HUES64 (cell line): ENCODE measurements at regions not wholly inside any gene's neighbourhood (a gene's known extent, or its start where the extent isn't known, plus 50 kb on each side); places are given as distances from the start of the nearest gene placed in this dataset.
"Not testable (repeated sequence)": the region's sequence is repeated elsewhere in the genome, so short reads cannot be mapped to it uniquely, and the experiment has no call there.

ENCODE experiments used
- H3K27ac ChIP-seq: 2 replicates; pipeline ENCODE4 v1.7.0; 2013; ENCODE audit warnings: low read depth, low read length, inconsistent platforms
- H3K27me3 ChIP-seq: 2 replicates; pipeline ENCODE4 v1.6.1; 2013; ENCODE audit warnings: mild to moderate bottlenecking, low read length; ENCODE audit not compliant: insufficient read depth
- H3K36me3 ChIP-seq: 2 replicates; pipeline ENCODE4 v1.6.1; 2013; ENCODE audit warnings: mild to moderate bottlenecking, low read length; ENCODE audit not compliant: insufficient read depth
- H3K4me1 ChIP-seq: 2 replicates; pipeline ENCODE4 v1.6.1; 2013; ENCODE audit warnings: mild to moderate bottlenecking, low read length, moderate library complexity; ENCODE audit not compliant: insufficient read depth
- H3K4me3 ChIP-seq: 2 replicates; pipeline ENCODE4 v1.5.1; 2013; ENCODE audit warnings: mild to moderate bottlenecking, low read length, moderate library complexity
- H3K9ac ChIP-seq: 2 replicates; pipeline ENCODE4 v1.6.1; 2013; ENCODE audit warnings: mild to moderate bottlenecking, low read depth, low read length
- H3K9me3 ChIP-seq: 2 replicates; pipeline ENCODE4 v1.6.1; 2013; ENCODE audit warnings: low read depth, low read length; ENCODE audit not compliant: insufficient read depth
- WGBS: fragments of 150-250, 120-280 bp; methylation state at CpG from one replicate; pipeline ENCODE4 v1.1.7; 2013; ENCODE audit warnings: missing lambda C conversion rate; 5-methylcytosine and 5-hydroxymethylcytosine counted together

DNA sequence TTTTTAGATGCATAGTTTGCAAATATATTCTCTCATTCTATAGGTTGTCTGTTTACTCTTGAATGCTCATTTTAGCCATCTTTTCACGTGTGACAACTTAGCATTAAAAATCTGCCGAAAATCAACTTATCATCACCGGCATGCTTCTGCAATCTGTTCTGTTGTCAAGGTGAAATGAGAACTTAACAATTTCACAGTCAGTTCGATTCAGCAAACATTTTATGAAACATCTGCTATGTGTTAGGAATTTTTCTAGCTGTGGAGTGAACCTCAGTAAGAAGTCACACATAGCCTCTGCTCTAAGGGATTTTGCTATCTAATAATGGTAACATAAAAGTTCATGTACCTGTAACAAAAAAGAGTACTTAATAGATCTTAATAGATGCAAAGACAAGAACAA lies 256.1 kb downstream of the ZWINT start:
- H3K4me1 ChIP-seq = no peaks in the 10 kb centered on the region
- H3K36me3 ChIP-seq = no peaks in the 10 kb centered on the region
- 94% methylated on average over 4 of the region's 4 CpGs for WGBS

DNA sequence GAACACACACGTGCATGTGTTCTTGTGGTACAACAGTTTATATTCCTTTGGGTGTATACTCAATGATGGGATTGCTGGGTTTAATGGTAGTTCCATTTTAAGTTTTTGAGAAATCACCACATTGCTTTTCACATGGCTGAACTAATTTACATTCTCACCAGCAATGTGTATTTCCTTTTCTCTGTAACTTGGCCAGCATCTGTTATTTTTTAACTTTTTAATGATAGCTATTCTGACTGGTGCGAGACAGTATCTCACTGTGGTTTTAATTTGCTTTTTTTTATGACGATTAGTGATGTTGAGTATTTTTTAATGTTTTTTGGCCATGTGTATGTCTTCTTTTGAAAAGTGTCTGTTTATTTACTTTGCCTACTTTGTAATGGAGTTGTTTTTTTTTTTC lies 256.6 kb downstream of the ZWINT start:
- H3K4me1 ChIP-seq = no peaks in the 10 kb centered on the region
- WGBS = 93% methylated on average over 3 of the region's 3 CpGs
- no peaks in the 10 kb centered on the region for H3K27me3 ChIP-seq

More for the DNA sequence above, 256.1 kb downstream of the ZWINT start:
- Histone ChIP-seq H3K9ac (no peak overlapping the region), H3K27ac (no peak overlapping the region), H3K9me3 (no peaks in the 10 kb centered on the region), H3K27me3 (no peaks in the 10 kb centered on the region), H3K4me3 (no peak overlapping the region)

DNA sequence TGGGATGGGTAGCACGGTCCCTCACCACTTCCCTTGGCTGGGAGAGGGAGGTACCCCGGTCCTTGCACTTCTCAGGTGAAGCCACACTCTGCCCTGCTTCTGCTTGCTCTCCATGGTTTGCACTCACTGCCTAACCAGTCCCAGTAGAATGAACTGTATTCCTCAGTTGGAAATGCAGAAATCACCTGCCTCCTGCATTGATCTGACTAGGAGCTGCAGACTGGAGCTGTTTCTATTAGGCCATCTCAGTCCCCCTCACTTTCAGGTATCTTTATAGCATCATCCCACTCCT lies 264.9 kb downstream of the ZWINT start:
- no peak overlapping the region for H3K27ac ChIP-seq
- no peaks in the 10 kb centered on the region for H3K4me1 ChIP-seq
- no peaks in the 10 kb centered on the region for H3K36me3 ChIP-seq
- no peaks in the 10 kb centered on the region for H3K27me3 ChIP-seq
- no peak overlapping the region for H3K4me3 ChIP-seq
- H3K9me3 ChIP-seq = 0 out of 2 replicates have a peak, but pooled peaks cover 2% of the 10 kb centered on the region
- no peak overlapping the region for H3K9ac ChIP-seq
- WGBS = 90% methylated on average over 2 of the region's 2 CpGs

More for the DNA sequence above, 256.6 kb downstream of the ZWINT start:
- H3K9ac ChIP-seq = no peak overlapping the region
- H3K36me3 ChIP-seq = no peaks in the 10 kb centered on the region
- H3K9me3 ChIP-seq = no peaks in the 10 kb centered on the region
- no peak overlapping the region for H3K4me3 ChIP-seq
- H3K27ac ChIP-seq = no peak overlapping the region

DNA sequence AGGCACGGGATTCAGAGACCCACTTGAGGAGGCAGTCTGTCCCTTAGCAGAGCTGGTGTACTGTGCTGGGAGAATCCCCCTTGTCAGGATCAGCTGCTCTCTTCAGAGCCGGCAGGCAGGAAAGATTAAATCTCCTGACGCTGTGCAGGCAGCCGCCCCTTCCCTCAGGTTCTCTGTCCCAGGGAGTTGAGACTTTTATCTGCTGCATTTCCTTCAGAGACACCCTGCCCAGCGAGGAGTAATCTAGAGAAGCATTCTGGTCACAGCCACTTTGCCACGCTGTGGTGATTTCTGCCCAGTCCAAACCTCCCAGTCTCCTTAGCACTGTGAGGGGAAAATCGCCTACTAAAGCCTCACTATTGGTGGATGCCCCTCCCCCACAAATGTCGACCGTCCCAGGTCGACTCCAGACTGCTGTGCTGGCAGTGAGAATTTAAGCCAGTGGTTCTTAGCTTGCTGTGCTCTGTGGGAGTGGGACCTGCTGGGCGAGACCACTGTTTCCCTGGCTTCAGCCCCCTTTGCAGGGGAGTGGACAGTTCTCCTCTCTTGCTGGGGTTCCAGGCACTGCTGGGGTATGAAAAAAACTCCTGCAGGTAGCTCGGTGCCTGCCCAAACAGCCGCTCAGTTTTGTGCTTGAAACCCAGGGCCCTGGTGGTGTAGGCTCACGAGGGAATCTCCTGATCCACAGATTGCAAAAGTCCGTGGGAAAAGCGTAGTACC lies 265.4 kb downstream of the ZWINT start:
- H3K27ac ChIP-seq = no peak overlapping the region
- H3K36me3 ChIP-seq = no peaks in the 10 kb centered on the region
- no peak overlapping the region for H3K9ac ChIP-seq
- no peaks in the 10 kb centered on the region for H3K27me3 ChIP-seq
- 83% methylated on average over 15 of the region's 16 CpGs for WGBS
- H3K9me3 ChIP-seq = peaks cover 7% of the 10 kb centered on the region; the same call in 1 of the 2 replicates
- no peaks in the 10 kb centered on the region for H3K4me1 ChIP-seq
- H3K4me3 ChIP-seq = no peak overlapping the region

DNA sequence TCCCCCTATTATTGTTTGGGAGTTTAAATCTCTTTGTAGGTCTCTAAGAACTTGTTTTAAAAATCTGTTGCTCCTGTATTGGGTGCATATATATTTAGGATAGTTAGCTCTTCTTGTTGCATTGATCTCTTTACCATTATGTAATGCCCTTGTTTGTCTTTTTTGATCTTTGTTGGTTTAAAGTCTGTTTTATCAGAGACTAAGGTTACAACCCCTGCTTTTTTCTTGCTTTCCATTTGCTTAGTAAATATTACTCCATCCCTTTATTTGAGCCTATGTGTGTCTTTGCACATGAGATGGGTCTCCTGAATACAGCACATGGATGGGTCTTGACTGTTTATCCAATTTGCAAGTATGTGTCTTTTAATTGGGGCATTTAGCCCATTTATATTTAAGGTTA lies 267.4 kb downstream of the ZWINT start:
- not testable (repeated sequence) for H3K27ac ChIP-seq, H3K4me1 ChIP-seq, H3K9ac ChIP-seq, H3K27me3 ChIP-seq, H3K36me3 ChIP-seq, H3K4me3 ChIP-seq
- peaks cover 13% of the 10 kb centered on the region for H3K9me3 ChIP-seq

DNA sequence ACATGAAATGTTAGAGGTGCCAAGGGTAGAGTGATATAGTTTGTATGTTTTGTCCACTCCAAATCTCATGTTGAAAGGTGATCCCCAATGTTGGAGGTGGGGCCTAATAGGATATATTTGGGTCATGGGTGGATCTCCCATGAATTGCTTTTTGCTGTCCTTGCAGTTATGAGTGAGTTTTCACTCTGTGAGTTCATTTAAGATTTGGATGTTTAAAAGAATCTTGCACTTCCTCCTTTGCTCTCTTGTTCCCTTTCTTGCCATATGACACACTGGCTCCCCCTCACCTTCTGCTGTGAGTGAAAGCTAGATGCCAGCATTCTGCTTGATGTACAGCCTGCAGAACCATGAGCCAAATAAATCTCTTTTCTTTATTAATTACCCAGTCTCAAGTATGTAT lies 269.2 kb downstream of the ZWINT start:
- H3K9ac ChIP-seq = no peak overlapping the region
- no peak overlapping the region for H3K4me3 ChIP-seq
- peaks cover 13% of the 10 kb centered on the region for H3K9me3 ChIP-seq
- no peaks in the 10 kb centered on the region for H3K36me3 ChIP-seq
- H3K4me1 ChIP-seq = no peaks in the 10 kb centered on the region
- H3K27ac ChIP-seq = no peak overlapping the region
- H3K27me3 ChIP-seq = no peaks in the 10 kb centered on the region

DNA sequence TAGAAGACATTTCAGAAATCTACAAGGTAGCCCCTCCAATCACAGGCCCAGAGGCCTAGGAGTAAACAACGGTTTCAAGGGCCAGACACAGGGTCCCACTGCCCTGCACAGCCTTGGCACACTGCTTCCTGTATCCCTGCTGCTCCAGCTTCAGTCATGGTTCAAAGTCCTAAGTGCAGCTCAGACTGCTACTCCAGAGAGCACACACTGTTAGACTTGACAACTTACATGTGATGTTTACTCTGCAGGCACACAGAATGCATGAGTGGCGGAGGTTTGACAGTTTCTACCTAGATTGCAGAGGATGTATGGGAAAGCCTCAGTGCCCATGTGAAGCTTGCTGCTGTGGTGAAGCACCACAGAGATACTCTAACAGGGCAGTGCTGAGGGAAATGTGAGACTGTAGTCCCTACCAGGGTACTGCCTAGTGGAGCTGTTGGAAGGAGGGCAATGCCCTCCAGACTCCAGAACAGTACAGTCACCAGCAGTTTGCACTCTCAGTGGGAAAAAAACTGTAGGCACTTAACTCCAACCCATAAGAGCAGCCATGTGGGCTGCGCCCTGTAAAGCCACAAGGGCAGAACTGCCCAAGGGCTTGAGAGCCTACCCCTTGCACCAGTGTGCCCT lies 270.0 kb downstream of the ZWINT start:
- no peak overlapping the region for H3K9ac ChIP-seq
- H3K27ac ChIP-seq = no peak overlapping the region
- no peaks in the 10 kb centered on the region for H3K36me3 ChIP-seq
- H3K9me3 ChIP-seq = peaks cover 13% of the 10 kb centered on the region
- H3K4me3 ChIP-seq = no peak overlapping the region
- 91% methylated on average over 2 of the region's 3 CpGs for WGBS
- no peaks in the 10 kb centered on the region for H3K4me1 ChIP-seq
- H3K27me3 ChIP-seq = no peaks in the 10 kb centered on the region

DNA sequence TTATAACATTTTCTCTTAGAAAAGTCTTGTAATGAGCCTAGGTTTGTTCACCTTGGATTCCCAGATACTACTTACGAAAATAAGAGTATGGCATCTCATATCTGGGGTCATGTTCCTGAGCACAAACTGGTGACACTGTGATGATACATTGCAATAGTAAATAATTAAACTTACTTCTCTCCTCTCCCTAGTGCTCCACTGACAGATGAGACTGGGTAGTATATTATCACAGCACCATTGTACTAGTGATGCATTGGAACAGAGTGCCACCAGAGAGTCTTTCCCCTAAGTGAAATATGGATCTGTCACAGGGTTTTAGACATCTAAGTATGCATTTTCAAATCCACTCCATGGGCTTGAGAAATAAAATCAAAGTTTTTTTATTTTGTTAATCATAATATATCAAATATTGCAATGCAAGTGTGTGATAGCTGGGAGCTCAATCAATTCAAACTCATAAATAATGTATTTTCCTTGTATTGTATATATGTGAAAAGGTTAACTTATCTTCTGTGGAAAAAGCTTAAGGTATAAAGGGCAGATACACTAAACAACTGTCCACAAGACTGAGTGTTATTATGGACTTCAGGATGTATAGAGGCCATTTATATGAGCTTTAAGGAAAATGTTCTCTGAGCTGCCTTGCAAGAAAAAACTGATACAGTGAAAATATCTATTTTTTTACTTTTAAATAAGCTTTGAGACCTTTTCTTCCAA lies 275.5 kb downstream of the ZWINT start:
- 93% methylated on average over 1 of the region's 1 CpG for WGBS
- Histone ChIP-seq H3K9ac (no peak overlapping the region), H3K4me3 (no peak overlapping the region)

DNA sequence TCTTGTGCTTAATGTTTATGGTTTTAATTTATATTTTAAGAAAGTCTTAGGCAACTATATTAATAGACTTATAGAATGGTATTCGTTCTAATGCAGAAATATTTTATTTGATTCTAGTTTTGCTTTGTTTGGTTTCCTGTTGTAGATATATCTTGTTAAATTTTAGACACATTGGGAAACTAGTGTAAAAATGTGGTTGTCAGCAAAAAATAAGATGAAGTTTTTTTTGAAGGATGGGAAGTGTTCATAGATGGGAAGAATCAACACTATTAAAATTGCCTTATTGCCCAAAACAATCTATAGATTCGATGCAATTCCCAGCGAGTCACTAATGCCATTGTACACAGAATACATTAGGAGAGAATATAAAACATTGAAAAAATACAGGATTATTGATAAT lies 278.9 kb downstream of the ZWINT start:
- no peak overlapping the region for H3K9ac ChIP-seq
- no peaks in the 10 kb centered on the region for H3K9me3 ChIP-seq
- no peaks in the 10 kb centered on the region for H3K27me3 ChIP-seq
- H3K4me3 ChIP-seq = no peak overlapping the region
- 94% methylated on average over 1 of the region's 3 CpGs for WGBS
- no peaks in the 10 kb centered on the region for H3K4me1 ChIP-seq
- no peak overlapping the region for H3K27ac ChIP-seq
- H3K36me3 ChIP-seq = no peaks in the 10 kb centered on the region

More for the DNA sequence above, 275.5 kb downstream of the ZWINT start:
- Histone ChIP-seq H3K4me1 (no peaks in the 10 kb centered on the region), H3K27me3 (no peaks in the 10 kb centered on the region), H3K36me3 (no peaks in the 10 kb centered on the region), H3K27ac (no peak overlapping the region), H3K9me3 (peaks cover 5% of the 10 kb centered on the region)

DNA sequence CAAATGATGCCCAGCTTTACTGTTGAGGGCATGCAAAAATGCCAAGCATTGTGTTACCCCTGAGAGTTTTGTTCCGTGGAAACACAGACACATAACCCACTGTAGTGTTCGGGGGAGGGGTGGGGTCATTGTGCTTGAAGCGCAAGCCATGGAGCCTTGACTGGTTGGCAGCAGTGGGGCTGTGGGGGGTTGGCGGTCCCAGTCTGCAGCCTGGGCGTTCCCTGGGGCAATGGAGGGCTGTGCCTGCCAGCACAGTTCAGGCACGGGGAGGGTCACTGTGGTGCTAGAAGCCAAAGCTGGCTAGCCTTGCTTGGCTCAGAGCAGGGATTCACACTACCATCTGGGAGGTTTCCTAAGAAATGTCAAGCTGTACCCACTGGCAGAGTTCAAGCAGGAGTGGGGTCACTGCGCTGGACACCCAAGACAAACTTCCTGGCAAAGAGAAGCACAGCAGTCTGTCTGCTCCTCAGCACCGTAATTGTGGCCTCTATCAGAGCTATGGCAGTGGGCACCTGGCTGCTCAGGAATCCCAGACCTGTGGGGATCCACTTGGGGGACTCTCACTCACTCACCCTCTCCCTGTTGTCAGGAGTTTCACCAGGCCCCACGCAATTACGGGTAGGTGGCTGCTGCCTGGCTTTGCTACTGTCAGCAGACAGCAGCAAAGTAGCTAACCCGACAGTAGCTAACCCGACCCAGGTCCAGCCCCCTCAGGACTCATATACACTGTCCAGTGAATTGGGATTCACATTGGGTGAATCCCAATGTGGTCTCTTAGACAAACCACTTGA lies 292.4 kb downstream of the ZWINT start:
- Histone ChIP-seq H3K4me1 (no peaks in the 10 kb centered on the region), H3K27ac (no peak overlapping the region), H3K9ac (no peak overlapping the region), H3K36me3 (no peaks in the 10 kb centered on the region), H3K4me3 (no peak overlapping the region), H3K9me3 (no peaks in the 10 kb centered on the region), H3K27me3 (no peaks in the 10 kb centered on the region)
- 80% methylated on average over 12 of the region's 12 CpGs for WGBS

DNA sequence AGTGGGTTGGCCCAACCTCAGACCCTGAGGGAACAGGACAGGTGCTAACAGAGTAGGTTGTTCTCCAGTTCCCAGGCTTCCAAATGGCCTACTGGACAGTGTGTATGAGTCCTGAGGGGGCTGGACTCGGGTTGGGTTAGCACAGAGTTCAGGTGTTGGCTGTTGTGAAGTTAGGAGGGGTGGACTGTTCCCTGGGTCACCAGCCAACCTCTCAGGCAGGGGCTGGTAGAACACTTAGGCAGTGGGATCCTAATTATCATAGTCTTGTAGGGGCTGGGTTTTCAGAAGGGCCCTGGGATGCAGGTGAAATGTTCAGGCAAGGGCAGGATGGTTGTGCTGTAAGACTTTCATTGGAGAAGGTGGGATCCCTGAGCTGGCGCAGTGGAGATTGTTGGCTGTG lies 293.0 kb downstream of the ZWINT start:
- Histone ChIP-seq H3K9me3 (no peaks in the 10 kb centered on the region), H3K9ac (no peak overlapping the region), H3K4me1 (no peaks in the 10 kb centered on the region), H3K4me3 (no peak overlapping the region), H3K27ac (no peak overlapping the region), H3K27me3 (no peaks in the 10 kb centered on the region), H3K36me3 (no peaks in the 10 kb centered on the region)
- 95% methylated on average over 2 of the region's 2 CpGs for WGBS
